Right lobe of liver (tissue), 4 donors: ENCODE measurements at regions not wholly inside any gene's neighbourhood (a gene's known extent, or its start where the extent isn't known, plus 50 kb on each side); places are given as distances from the start of the nearest gene placed in this dataset.

Experiments
- CTCF ChIP-seq, 4 donors: fragments of 200-600 bp in 3 of 4; fragments of 450-650 bp in 1 of 4; IDR thresholded peaks; one replicate each; pipeline versions ENCODE4 v1.5.1 to v1.8.0; 2016 to 2022; ENCODE audit warnings: antibody characterized with exemption in 4 of 4, mild to moderate bottlenecking in 2 of 4
- POLR2A ChIP-seq: fragments of 450-650 bp; IDR thresholded peaks from one replicate; pipeline ENCODE4 v1.6.1; 2017; ENCODE audit warnings: antibody characterized with exemption, mild to moderate bottlenecking
- donor health status: DM: no; HTN: no; CAD: no.
- donor health status: DM: no; HTN: no; CAD: no.
- donor health status: DM: no; HTN: yes; CAD: no.

DNA sequence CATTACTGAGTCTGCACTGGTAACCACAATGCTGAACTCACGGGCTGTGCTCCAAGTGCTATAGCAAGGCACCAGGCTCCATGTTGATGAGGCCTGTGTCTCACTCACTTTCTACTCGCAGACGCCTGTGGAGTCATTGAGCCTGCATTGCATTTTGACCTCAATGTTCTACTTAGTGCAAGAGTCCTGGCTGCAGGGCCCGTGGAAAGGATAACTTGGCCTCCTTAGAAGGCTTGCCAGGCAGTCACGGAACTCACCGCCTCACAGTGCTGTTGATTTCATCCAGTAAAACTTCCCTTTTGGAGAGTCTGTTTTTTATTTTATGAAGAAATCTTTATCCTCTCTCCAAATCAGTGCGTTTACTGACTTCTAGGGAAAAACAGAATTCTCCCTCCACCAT is 290.4 kb downstream of the RNF144A start:
- TF ChIP-seq CTCF (IDR thresholded peaks at IDR 0.05) (no peak), POLR2A (no peak)
